GM23338 (cell line): ENCODE measurements at regions not wholly inside any gene's neighbourhood (a gene's known extent, or its start where the extent isn't known, plus 50 kb on each side); places are given as distances from the start of the nearest gene placed in this dataset.

Experiments used
- CTCF ChIP-seq, 2 experiments: fragments of 200-600 bp in 1 of 2; sonication (generic) in 1 of 2; conservative IDR thresholded peaks; 2 replicates each; pipeline versions ENCODE4 v1.5.1 to v1.6.1; 2016 to 2017; ENCODE audit warnings: antibody characterized with exemption in 2 of 2, low read depth in 2 of 2, mild to moderate bottlenecking in 2 of 2, moderate library complexity in 1 of 2
- EZH2 ChIP-seq: fragments of 200-600 bp; sonication (generic); IDR thresholded peaks from one replicate; pipeline ENCODE4 v1.8.0; 2017; ENCODE audit warnings: antibody characterized with exemption, mild to moderate bottlenecking, low read depth; ENCODE audit not compliant: unreplicated experiment
- EZH2phosphoT487 ChIP-seq: fragments of 200-600 bp; sonication (generic); IDR thresholded peaks from one replicate; pipeline ENCODE4 v1.8.1; 2018; ENCODE audit warnings: antibody characterized with exemption; ENCODE audit not compliant: unreplicated experiment
- JUNB ChIP-seq: IDR thresholded peaks from one replicate; pipeline ENCODE4 v1.6.1; 2016; ENCODE audit warnings: antibody characterized with exemption; ENCODE audit not compliant: unreplicated experiment
- POLR2AphosphoS5 ChIP-seq: IDR thresholded peaks from 2 replicates; pipeline ENCODE4 v1.6.1; 2016; ENCODE audit warnings: antibody characterized with exemption, low read depth
- REST ChIP-seq: IDR thresholded peaks from one replicate; pipeline ENCODE4 v1.6.1; 2018; ENCODE audit warnings: antibody characterized with exemption; ENCODE audit not compliant: unreplicated experiment
- ZNF331 ChIP-seq: fragments of 250-450 bp; sonication (Bioruptor Pico); IDR thresholded peaks from 2 replicates; pipeline ENCODE4 v1.5.0; 2020; ENCODE audit warnings: low read depth, mild to moderate bottlenecking, moderate library complexity

DNA sequence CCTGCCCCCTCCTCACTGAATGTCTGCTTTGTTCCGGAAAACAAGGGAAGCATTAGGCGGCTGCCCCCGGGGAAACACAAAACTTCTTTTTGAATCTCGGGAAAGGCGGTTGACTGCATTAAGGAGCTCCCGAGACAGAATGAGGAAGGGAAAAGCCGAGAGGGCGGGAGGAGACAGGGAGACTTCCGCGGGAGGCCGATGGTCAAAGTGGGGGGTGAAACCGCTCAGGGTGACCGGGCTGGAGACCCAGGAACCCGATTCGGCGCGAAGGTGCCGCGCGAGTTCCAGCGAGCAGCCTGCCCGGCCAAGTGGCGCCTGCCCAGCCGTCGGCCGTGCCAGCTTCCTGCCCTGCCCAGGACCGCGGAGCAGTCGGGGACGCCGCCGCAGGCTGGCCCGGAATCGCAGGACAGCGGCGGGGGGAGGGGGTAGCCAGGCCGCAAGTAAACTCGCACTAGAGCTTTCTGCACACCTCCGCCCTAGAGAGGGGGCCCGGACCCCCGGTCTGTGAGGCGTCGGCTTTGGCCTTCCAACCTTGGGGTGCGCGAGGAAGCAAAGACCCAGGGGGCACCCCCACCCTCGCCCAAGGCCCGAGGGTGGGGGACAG, 55.1 kb upstream of the BCOR start:
- TF ChIP-seq CTCF (conservative IDR thresholded peaks at IDR 0.05; ENCODE audit: low read depth in 2 of 2) (no peak), ZNF331 (CRISPR knock-in tag) (no peak), REST (no peak), EZH2 (no peak), POLR2AphosphoS5 (no peak), EZH2phosphoT487 (no peak), JUNB (no peak)
